ENCODE measurements at regions not wholly inside any gene's neighbourhood (a gene's known extent, or its start where the extent isn't known, plus 50 kb on each side); places are given as distances from the start of the nearest gene placed in this dataset.
"Not testable (repeated sequence)": the region's sequence is repeated elsewhere in the genome, so short reads cannot be mapped to it uniquely, and the experiment has no call there.

- TF ChIP-seq, protein P1, sequence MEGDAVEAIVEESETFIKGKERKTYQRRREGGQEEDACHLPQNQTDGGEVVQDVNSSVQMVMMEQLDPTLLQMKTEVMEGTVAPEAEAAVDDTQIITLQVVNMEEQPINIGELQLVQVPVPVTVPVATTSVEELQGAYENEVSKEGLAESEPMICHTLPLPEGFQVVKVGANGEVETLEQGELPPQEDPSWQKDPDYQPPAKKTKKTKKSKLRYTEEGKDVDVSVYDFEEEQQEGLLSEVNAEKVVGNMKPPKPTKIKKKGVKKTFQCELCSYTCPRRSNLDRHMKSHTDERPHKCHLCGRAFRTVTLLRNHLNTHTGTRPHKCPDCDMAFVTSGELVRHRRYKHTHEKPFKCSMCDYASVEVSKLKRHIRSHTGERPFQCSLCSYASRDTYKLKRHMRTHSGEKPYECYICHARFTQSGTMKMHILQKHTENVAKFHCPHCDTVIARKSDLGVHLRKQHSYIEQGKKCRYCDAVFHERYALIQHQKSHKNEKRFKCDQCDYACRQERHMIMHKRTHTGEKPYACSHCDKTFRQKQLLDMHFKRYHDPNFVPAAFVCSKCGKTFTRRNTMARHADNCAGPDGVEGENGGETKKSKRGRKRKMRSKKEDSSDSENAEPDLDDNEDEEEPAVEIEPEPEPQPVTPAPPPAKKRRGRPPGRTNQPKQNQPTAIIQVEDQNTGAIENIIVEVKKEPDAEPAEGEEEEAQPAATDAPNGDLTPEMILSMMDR (conservative IDR thresholded peaks at IDR 0.05; ENCODE audit: low read length) = no peak
- TF ChIP-seq EZH2phosphoT487 (IDR thresholded peaks at IDR 0.05; ENCODE audit: borderline replicate concordance) = no peak
- Histone ChIP-seq H3K79me2 (ENCODE audit: insufficient read depth, low read length) (peaks cover 52% of the 10 kb centered on the region), H3K36me3 (ENCODE audit: insufficient read depth, low read length) (peaks cover 13% of the 10 kb centered on the region; the same call in 1 of the 2 replicates), H3K9me3 (ENCODE audit: insufficient read depth, low read depth, low read length) (no peaks in the 10 kb centered on the region), H4K20me1 (ENCODE audit: insufficient read depth, low read length, poor library complexity, severe bottlenecking) (peaks cover 28% of the 10 kb centered on the region), H3K9ac (ENCODE audit: low read depth, low read length, poor library complexity, severe bottlenecking) (no peak overlapping the region), H3F3A (ENCODE audit: low read depth) (no peaks in the 10 kb centered on the region), H3K4me1 (ENCODE audit: insufficient read depth, low read length, poor library complexity, severe bottlenecking) (peaks cover 36% of the 10 kb centered on the region), H3K4me3 (ENCODE audit: low read length, poor library complexity, severe bottlenecking) (no peak overlapping the region), H3K9me2 (replicated peaks; ENCODE audit: low read depth, low read length) (no peaks in the 10 kb centered on the region), H3K4me2 (ENCODE audit: low read depth, low read length, poor library complexity, severe bottlenecking) (no peak overlapping the region), H2AFZ (ENCODE audit: low read length) (no peak overlapping the region), H3K27me3 (ENCODE audit: insufficient read depth, low read length, poor library complexity, severe bottlenecking) (no peaks in the 10 kb centered on the region)
Measured at GRCh38 chr6:22157233-22157632, 139.6 kb downstream of the PRL start.

DNA sequence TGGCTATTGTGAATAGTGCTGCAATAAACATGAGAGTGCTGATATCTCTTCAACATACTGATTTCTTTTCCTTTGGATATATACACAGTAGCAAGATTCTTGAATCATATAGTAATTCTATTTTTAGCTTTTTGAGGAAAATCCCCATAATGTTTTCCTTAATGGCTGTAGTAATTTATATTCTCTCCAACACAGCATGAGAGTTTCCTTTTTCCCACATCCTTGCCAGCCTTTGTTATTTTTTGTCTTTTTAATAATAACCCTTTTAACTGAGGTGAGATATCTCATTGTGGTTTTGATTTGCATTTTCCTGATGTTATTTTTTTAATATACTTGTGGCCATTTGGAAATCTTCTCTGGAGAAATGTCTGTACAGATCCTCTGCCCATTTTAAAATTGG lies 132.6 kb downstream of the PRL start:
- no peak overlapping the region for H2AFZ ChIP-seq (ENCODE audit: low read length)

GRCh38 chr6:22171006-22171405 lies 125.8 kb downstream of the PRL start:
- Histone ChIP-seq H3K9me3 (ENCODE audit: insufficient read depth, low read depth, low read length) (peaks cover 31% of the 10 kb centered on the region), H3K79me2 (ENCODE audit: insufficient read depth, low read length) (peaks cover 11% of the 10 kb centered on the region; the same call in 1 of the 2 replicates), H3K36me3 (ENCODE audit: insufficient read depth, low read length) (peaks cover 35% of the 10 kb centered on the region)
- not testable (repeated sequence) for H3K9me2 ChIP-seq (replicated peaks; ENCODE audit: low read depth, low read length); H2AFZ ChIP-seq (ENCODE audit: low read length); H3K4me3 ChIP-seq (ENCODE audit: low read length, poor library complexity, severe bottlenecking); H3K27me3 ChIP-seq (ENCODE audit: insufficient read depth, low read length, poor library complexity, severe bottlenecking); H3F3A ChIP-seq (ENCODE audit: low read depth); H4K20me1 ChIP-seq (ENCODE audit: insufficient read depth, low read length, poor library complexity, severe bottlenecking); H3K4me1 ChIP-seq (ENCODE audit: insufficient read depth, low read length, poor library complexity, severe bottlenecking); H3K9ac ChIP-seq (ENCODE audit: low read depth, low read length, poor library complexity, severe bottlenecking); H3K4me2 ChIP-seq (ENCODE audit: low read depth, low read length, poor library complexity, severe bottlenecking)

More for the DNA sequence above, 132.6 kb downstream of the PRL start:
- TF ChIP-seq EZH2phosphoT487 (IDR thresholded peaks at IDR 0.05; ENCODE audit: borderline replicate concordance) = no peak
- TF ChIP-seq, protein P1 (conservative IDR thresholded peaks at IDR 0.05; ENCODE audit: low read length) = no peak
- Histone ChIP-seq H3F3A (ENCODE audit: low read depth) (no peaks in the 10 kb centered on the region), H3K9ac (ENCODE audit: low read depth, low read length, poor library complexity, severe bottlenecking) (no peak overlapping the region), H4K20me1 (ENCODE audit: insufficient read depth, low read length, poor library complexity, severe bottlenecking) (no peaks in the 10 kb centered on the region), H3K4me1 (ENCODE audit: insufficient read depth, low read length, poor library complexity, severe bottlenecking) (no peaks in the 10 kb centered on the region), H3K36me3 (ENCODE audit: insufficient read depth, low read length) (peaks cover 19% of the 10 kb centered on the region; the same call in 1 of the 2 replicates), H3K27me3 (ENCODE audit: insufficient read depth, low read length, poor library complexity, severe bottlenecking) (no peaks in the 10 kb centered on the region), H3K4me2 (ENCODE audit: low read depth, low read length, poor library complexity, severe bottlenecking) (no peak overlapping the region), H3K4me3 (ENCODE audit: low read length, poor library complexity, severe bottlenecking) (no peak overlapping the region), H3K9me3 (ENCODE audit: insufficient read depth, low read depth, low read length) (peaks cover 7% of the 10 kb centered on the region; the same call in 1 of the 2 replicates), H3K79me2 (ENCODE audit: insufficient read depth, low read length) (peaks cover 23% of the 10 kb centered on the region; the same call in 1 of the 2 replicates), H3K9me2 (replicated peaks; ENCODE audit: low read depth, low read length) (no peaks in the 10 kb centered on the region)

DNA sequence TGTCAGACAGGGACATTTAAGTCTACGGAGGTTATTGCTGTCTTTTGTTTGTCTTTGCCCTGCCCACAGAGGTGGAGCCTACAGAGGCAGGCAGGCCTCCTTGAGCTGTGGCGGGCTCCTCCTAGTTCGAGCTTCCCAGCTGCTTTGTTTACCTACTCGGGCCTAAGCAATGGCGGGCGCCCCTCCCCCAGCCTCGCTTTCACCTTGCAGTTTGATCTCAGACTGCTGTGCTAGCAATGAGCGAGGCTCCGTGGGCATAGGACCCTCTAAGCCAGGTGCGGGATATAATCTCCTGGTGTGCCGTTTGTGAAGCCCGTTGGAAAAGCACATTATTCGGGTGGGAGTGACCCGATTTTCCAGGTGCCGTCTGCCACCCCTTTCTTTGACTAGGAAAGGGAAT lies 125.0 kb downstream of the PRL start:
- H2AFZ ChIP-seq (ENCODE audit: low read length); H3K9ac ChIP-seq (ENCODE audit: low read depth, low read length, poor library complexity, severe bottlenecking); H4K20me1 ChIP-seq (ENCODE audit: insufficient read depth, low read length, poor library complexity, severe bottlenecking); H3K4me2 ChIP-seq (ENCODE audit: low read depth, low read length, poor library complexity, severe bottlenecking); H3K4me3 ChIP-seq (ENCODE audit: low read length, poor library complexity, severe bottlenecking); H3K27me3 ChIP-seq (ENCODE audit: insufficient read depth, low read length, poor library complexity, severe bottlenecking); H3K9me2 ChIP-seq (replicated peaks; ENCODE audit: low read depth, low read length); H3K4me1 ChIP-seq (ENCODE audit: insufficient read depth, low read length, poor library complexity, severe bottlenecking); H3F3A ChIP-seq (ENCODE audit: low read depth): not testable (repeated sequence)
- Histone ChIP-seq H3K36me3 (ENCODE audit: insufficient read depth, low read length) (peaks cover 35% of the 10 kb centered on the region), H3K79me2 (ENCODE audit: insufficient read depth, low read length) (peaks cover 11% of the 10 kb centered on the region; the same call in 1 of the 2 replicates), H3K9me3 (ENCODE audit: insufficient read depth, low read depth, low read length) (peaks cover 31% of the 10 kb centered on the region)

Data from Loucy (cell line).